OCI-LY7 (cell line): ENCODE measurements at regions not wholly inside any gene's neighbourhood (a gene's known extent, or its start where the extent isn't known, plus 50 kb on each side); places are given as distances from the start of the nearest gene placed in this dataset.

Experiments used
- CTCF ChIP-seq: fragments of 200-600 bp; sonication (generic); conservative IDR thresholded peaks from 2 replicates; pipeline ENCODE4 v1.5.1; 2014; ENCODE audit warnings: mild to moderate bottlenecking, antibody characterized with exemption, low read length, moderate library complexity, mixed read lengths
- EZH2phosphoT487 ChIP-seq: fragments of 200-600 bp; sonication (generic); IDR thresholded peaks from 2 replicates; pipeline ENCODE4 v1.6.1; 2018; ENCODE audit warnings: low read depth, borderline replicate concordance, mild to moderate bottlenecking, mixed run types, antibody characterized with exemption, low read length, moderate library complexity, mixed read lengths

GRCh38 chr3:34475851-34476250 is 677.4 kb downstream of the PDCD6IP start:
- TF ChIP-seq CTCF (no peak), EZH2phosphoT487 (no peak)
